ENCODE measurements at regions not wholly inside any gene's neighbourhood (a gene's known extent, or its start where the extent isn't known, plus 50 kb on each side); places are given as distances from the start of the nearest gene placed in this dataset.
"Not testable (repeated sequence)": the region's sequence is repeated elsewhere in the genome, so short reads cannot be mapped to it uniquely, and the experiment has no call there.

DNA sequence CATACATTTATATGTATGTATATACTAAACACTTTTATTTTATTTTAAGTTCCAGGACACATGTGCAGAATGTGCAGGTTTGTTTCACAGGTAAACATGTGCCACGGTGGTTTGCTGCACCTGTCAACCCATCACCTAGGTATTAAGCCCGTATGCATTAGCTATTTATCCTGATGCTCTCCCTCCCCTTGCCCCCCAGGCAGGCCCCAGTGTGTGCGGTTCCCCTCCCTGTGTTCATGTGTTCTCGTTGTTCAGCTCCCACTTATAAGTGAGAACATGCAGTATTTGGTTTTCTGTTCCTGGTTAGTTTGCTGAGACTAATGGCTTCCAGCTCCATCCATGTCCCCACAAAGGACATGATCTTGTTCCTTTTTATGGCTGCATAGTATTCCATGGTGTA, 158.3 kb downstream of the TMEM132E start:
- not testable (repeated sequence) for DNase-seq; H3K36me3 Mint-ChIP-seq; H3K9me3 Mint-ChIP-seq; H3K4me1 Mint-ChIP-seq; ATAC-seq (ENCODE audit: low read depth in 2 of 2); H3K27ac Mint-ChIP-seq; H3K4me3 Mint-ChIP-seq
- H3K27me3 Mint-ChIP-seq, result peaks cover 21 to 34% (median 24%) of the 10 kb centered on the region in 3 donors

- no peak for DNase-seq
- H3K4me3 Mint-ChIP-seq, result no peak overlapping the region
- peaks cover 12 to 34% (median 21%) of the 10 kb centered on the region in 3 donors for H3K27me3 Mint-ChIP-seq
- no peak for ATAC-seq (ENCODE audit: low read depth in 2 of 2)
- peaks cover 0 to 4% of the 10 kb centered on the region in 2 donors for H3K36me3 Mint-ChIP-seq
- no peak overlapping the region for H3K27ac Mint-ChIP-seq
- H3K4me1 Mint-ChIP-seq, result no peaks in the 10 kb centered on the region
- H3K9me3 Mint-ChIP-seq, result peaks cover 0 to 12% (median 6%) of the 10 kb centered on the region in 7 donors
These were observed 157.2 kb downstream of the TMEM132E start for GRCh38 chr17:34736611-34737010.

- H3K27me3 Mint-ChIP-seq, result peaks cover 17 to 30% (median 19%) of the 10 kb centered on the region in 3 donors
- no peak overlapping the region for H3K4me3 Mint-ChIP-seq
- peaks cover 0 to 13% (median 8%) of the 10 kb centered on the region in 7 donors for H3K9me3 Mint-ChIP-seq
- ATAC-seq (ENCODE audit: low read depth in 2 of 2), result no peak
- no peak overlapping the region for H3K27ac Mint-ChIP-seq
- DNase-seq, result no peak
- H3K4me1 Mint-ChIP-seq, result no peaks in the 10 kb centered on the region
- peaks cover 0 to 11% of the 10 kb centered on the region in 2 donors for H3K36me3 Mint-ChIP-seq
These were observed 154.0 kb downstream of the TMEM132E start for GRCh38 chr17:34733333-34733732.

- DNase-seq (no peak), ATAC-seq (ENCODE audit: low read depth in 2 of 2) (no peak)
- H3K36me3 Mint-ChIP-seq, result peaks cover 0 to 11% of the 10 kb centered on the region in 2 donors
- peaks cover 0 to 13% (median 6%) of the 10 kb centered on the region in 7 donors for H3K9me3 Mint-ChIP-seq
- no peaks in the 10 kb centered on the region for H3K4me1 Mint-ChIP-seq
- peaks cover 17 to 36% (median 26%) of the 10 kb centered on the region in 3 donors for H3K27me3 Mint-ChIP-seq
- no peak overlapping the region for H3K27ac Mint-ChIP-seq
- no peak overlapping the region for H3K4me3 Mint-ChIP-seq
These were observed 151.4 kb downstream of the TMEM132E start for GRCh38 chr17:34730816-34731215.

GRCh38 chr17:34728771-34729310, 149.5 kb downstream of the TMEM132E start:
- Mint-ChIP-seq H3K36me3 (peaks cover 0 to 11% of the 10 kb centered on the region in 2 donors), H3K27me3 (peaks cover 9 to 40% (median 21%) of the 10 kb centered on the region in 3 donors), H3K9me3 (peaks cover 0 to 13% (median 5%) of the 10 kb centered on the region in 7 donors), H3K4me3 (no peak overlapping the region), H3K27ac (no peak overlapping the region), H3K4me1 (no peaks in the 10 kb centered on the region)
- ATAC-seq (ENCODE audit: low read depth in 2 of 2), result no peak
- DNase-seq, result no peak

DNA sequence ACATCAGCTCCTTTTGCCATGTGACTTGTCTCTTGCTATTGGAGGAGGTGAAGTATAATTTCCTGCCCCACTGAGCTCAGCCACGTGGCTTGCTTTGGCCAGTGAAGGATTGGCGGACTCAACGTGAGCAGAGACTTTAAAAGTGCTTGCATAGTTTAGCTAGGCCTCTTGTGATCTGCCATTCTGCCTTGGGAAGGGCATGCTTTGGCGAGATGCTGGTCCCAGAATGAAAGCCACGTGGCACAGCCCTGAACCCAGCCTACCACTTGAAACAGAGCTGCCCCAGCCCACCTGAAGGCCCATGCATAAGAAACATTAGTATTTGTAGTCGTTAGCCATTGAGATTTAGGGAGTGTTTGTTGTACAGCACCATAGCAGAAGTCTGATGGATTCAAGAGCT, 148.2 kb downstream of the TMEM132E start:
- ATAC-seq (ENCODE audit: low read depth in 2 of 2) (no peak), DNase-seq (no peak)
- H3K36me3 Mint-ChIP-seq, result peaks cover 0 to 11% of the 10 kb centered on the region in 2 donors
- H3K4me3 Mint-ChIP-seq, result no peak overlapping the region
- H3K27me3 Mint-ChIP-seq, result peaks cover 9 to 38% (median 26%) of the 10 kb centered on the region in 3 donors
- no peak overlapping the region for H3K27ac Mint-ChIP-seq
- peaks cover 0 to 13% (median 5%) of the 10 kb centered on the region in 7 donors for H3K9me3 Mint-ChIP-seq
- no peaks in the 10 kb centered on the region for H3K4me1 Mint-ChIP-seq

- DNase-seq (no peak), ATAC-seq (ENCODE audit: low read depth in 2 of 2) (no peak)
- H3K27ac Mint-ChIP-seq, result no peak overlapping the region
- peaks cover 0 to 9% (median 3%) of the 10 kb centered on the region in 7 donors for H3K9me3 Mint-ChIP-seq
- no peaks in the 10 kb centered on the region for H3K4me1 Mint-ChIP-seq
- H3K27me3 Mint-ChIP-seq, result peaks cover 9 to 38% (median 26%) of the 10 kb centered on the region in 3 donors
- H3K4me3 Mint-ChIP-seq, result no peak overlapping the region
- H3K36me3 Mint-ChIP-seq, result peaks cover 0 to 8% of the 10 kb centered on the region in 2 donors
These were observed 147.4 kb downstream of the TMEM132E start for GRCh38 chr17:34726536-34727384.

GRCh38 chr17:34725725-34726124, 146.3 kb downstream of the TMEM132E start:
- Mint-ChIP-seq H3K36me3 (no peaks in the 10 kb centered on the region), H3K27me3 (peaks cover 4 to 41% (median 22%) of the 10 kb centered on the region in 3 donors), H3K4me1 (no peaks in the 10 kb centered on the region), H3K4me3 (no peak overlapping the region), H3K9me3 (peaks cover 0 to 1% (median 0%) of the 10 kb centered on the region in 7 donors), H3K27ac (no peak overlapping the region)
- DNase-seq (no peak), ATAC-seq (ENCODE audit: low read depth in 2 of 2) (no peak)

DNA sequence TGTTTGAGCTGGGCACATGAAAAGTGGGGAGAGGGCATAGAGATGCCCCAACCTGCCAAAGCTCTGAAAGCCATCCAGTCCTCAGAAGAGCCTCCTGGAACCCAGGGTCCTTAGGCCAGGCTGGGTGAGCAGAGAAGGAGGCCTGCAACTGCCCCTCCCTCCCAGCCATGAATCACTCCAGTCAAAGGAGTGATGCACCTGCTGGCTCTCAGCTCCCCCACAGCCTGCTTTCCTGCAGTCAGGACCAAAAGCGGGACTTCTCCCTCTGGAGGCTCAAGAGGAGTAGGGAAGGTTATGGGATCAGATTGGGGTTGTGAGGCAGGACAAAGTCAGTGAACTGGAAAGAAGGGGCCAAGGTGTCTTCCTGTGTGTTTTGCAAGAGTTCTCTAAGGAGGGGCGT, 145.6 kb downstream of the TMEM132E start:
- Mint-ChIP-seq H3K4me3 (no peak overlapping the region), H3K27me3 (peaks cover 10 to 48% (median 28%) of the 10 kb centered on the region in 3 donors), H3K9me3 (peaks cover 0 to 3% (median 0%) of the 10 kb centered on the region in 7 donors), H3K36me3 (no peaks in the 10 kb centered on the region), H3K4me1 (no peaks in the 10 kb centered on the region), H3K27ac (no peak overlapping the region)
- DNase-seq (no peak), ATAC-seq (ENCODE audit: low read depth in 2 of 2) (no peak)

DNA sequence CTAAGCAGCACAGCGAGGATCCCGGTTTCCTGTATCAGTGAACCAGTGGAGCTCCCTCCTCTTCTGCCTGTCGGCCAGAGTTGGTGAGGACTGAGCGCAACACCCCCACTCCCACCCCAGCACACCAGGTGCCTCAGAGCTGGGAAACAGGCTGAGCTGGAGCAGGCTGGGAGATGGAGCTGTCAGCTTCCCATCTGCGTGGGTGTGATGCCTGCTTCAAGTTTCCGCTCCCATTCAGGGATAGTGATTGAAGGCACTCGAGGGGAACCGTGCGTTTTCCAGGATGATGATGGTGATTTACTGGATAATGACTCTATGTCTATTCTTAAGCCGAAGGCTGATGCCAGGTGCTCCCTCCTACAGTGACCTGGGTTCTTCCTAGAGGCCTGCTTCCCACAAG, 144.5 kb downstream of the TMEM132E start:
- no peaks in the 10 kb centered on the region for H3K4me1 Mint-ChIP-seq
- no peaks in the 10 kb centered on the region for H3K36me3 Mint-ChIP-seq
- H3K4me3 Mint-ChIP-seq, result no peak overlapping the region
- H3K27ac Mint-ChIP-seq, result no peak overlapping the region
- DNase-seq, result no peak
- H3K27me3 Mint-ChIP-seq, result peaks cover 10 to 44% (median 25%) of the 10 kb centered on the region in 3 donors
- ATAC-seq (ENCODE audit: low read depth in 2 of 2), result no peak
- peaks cover 0 to 3% (median 0%) of the 10 kb centered on the region in 7 donors for H3K9me3 Mint-ChIP-seq

- H3K4me3 Mint-ChIP-seq, result no peak overlapping the region
- H3K27ac Mint-ChIP-seq, result no peak overlapping the region
- ATAC-seq (ENCODE audit: low read depth in 2 of 2), result no peak
- peaks cover 0 to 3% (median 0%) of the 10 kb centered on the region in 7 donors for H3K9me3 Mint-ChIP-seq
- no peaks in the 10 kb centered on the region for H3K4me1 Mint-ChIP-seq
- H3K27me3 Mint-ChIP-seq, result peaks cover 10 to 26% (median 21%) of the 10 kb centered on the region in 3 donors
- H3K36me3 Mint-ChIP-seq, result no peaks in the 10 kb centered on the region
- DNase-seq, result no peak
These were observed 141.9 kb downstream of the TMEM132E start for GRCh38 chr17:34721326-34721725.

- H3K4me1 Mint-ChIP-seq, result no peaks in the 10 kb centered on the region
- H3K27ac Mint-ChIP-seq, result no peak overlapping the region
- ATAC-seq (ENCODE audit: low read depth in 2 of 2) (no peak), DNase-seq (no peak)
- H3K36me3 Mint-ChIP-seq, result no peaks in the 10 kb centered on the region
- no peak overlapping the region for H3K4me3 Mint-ChIP-seq
- H3K27me3 Mint-ChIP-seq, result peaks cover 10 to 25% (median 24%) of the 10 kb centered on the region in 3 donors
- H3K9me3 Mint-ChIP-seq, result peaks cover 0 to 3% (median 0%) of the 10 kb centered on the region in 7 donors
These were observed 141.4 kb downstream of the TMEM132E start for GRCh38 chr17:34720760-34721159.

GRCh38 chr17:34719569-34719968, 140.2 kb downstream of the TMEM132E start:
- Mint-ChIP-seq H3K4me1 (no peaks in the 10 kb centered on the region), H3K27ac (no peak overlapping the region), H3K36me3 (no peaks in the 10 kb centered on the region), H3K4me3 (no peak overlapping the region), H3K27me3 (peaks cover 8 to 33% (median 30%) of the 10 kb centered on the region in 3 donors), H3K9me3 (peaks cover 0 to 3% (median 0%) of the 10 kb centered on the region in 7 donors)
- no peak for DNase-seq
- ATAC-seq (ENCODE audit: low read depth in 2 of 2), result no peak

- no peak overlapping the region for H3K4me3 Mint-ChIP-seq
- H3K36me3 Mint-ChIP-seq, result no peaks in the 10 kb centered on the region
- H3K27ac Mint-ChIP-seq, result no peak overlapping the region
- H3K27me3 Mint-ChIP-seq, result peaks cover 10 to 46% (median 30%) of the 10 kb centered on the region in 3 donors
- no peaks in the 10 kb centered on the region for H3K4me1 Mint-ChIP-seq
- DNase-seq, result no peak
- H3K9me3 Mint-ChIP-seq, result peaks cover 0 to 3% (median 0%) of the 10 kb centered on the region in 7 donors
- ATAC-seq (ENCODE audit: low read depth in 2 of 2), result no peak
These were observed 137.7 kb downstream of the TMEM132E start for GRCh38 chr17:34717092-34717491.

Measured in naive B cell (primary cell).